ENCODE measurements at regions not wholly inside any gene's neighbourhood (a gene's known extent, or its start where the extent isn't known, plus 50 kb on each side); places are given as distances from the start of the nearest gene placed in this dataset.

DNA sequence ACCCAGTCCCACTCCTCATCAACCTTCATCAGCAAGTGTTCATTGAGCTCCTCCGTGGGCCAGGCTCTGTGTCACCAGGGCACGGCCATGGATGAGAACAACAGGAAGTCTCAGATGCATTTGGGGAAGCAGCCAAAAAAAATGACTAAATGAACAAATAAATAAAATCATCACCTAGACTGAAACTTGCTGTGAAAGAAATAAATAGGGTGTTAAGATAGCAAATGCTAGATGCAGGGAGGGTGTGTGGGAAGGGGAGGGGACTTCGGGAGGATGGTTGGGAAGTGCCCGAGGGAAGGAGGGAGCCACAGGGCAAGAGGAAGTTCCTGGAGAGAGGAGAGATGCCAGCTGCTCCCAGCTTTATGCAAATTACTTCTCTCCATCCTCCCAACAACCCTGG lies 696.7 kb downstream of the PTPRU start:
- TF ChIP-seq CTCF (IDR thresholded peaks at IDR 0.05): no peak
- TF ChIP-seq EP300 (IDR thresholded peaks at IDR 0.05): no peak

Measured in ovary (tissue), 3 donors.